ENCODE measurements at regions not wholly inside any gene's neighbourhood (a gene's known extent, or its start where the extent isn't known, plus 50 kb on each side); places are given as distances from the start of the nearest gene placed in this dataset.

- Histone ChIP-seq H3K79me2 (ENCODE audit: low read length) (no peaks in the 10 kb centered on the region), H3K4me3 (ENCODE audit: low read length) (no peak overlapping the region), H3K9me2 (replicated peaks; ENCODE audit: insufficient read depth, low read length) (no peaks in the 10 kb centered on the region), H3K9me3 (replicated peaks; ENCODE audit: insufficient read depth, low read length) (no peaks in the 10 kb centered on the region), H4K20me1 (ENCODE audit: insufficient read depth, low read length) (no peaks in the 10 kb centered on the region), H3K4me2 (ENCODE audit: low read depth, low read length) (no peak overlapping the region), H3K27me3 (replicated peaks; ENCODE audit: insufficient read depth, low read length) (no peaks in the 10 kb centered on the region), H3F3A (ENCODE audit: insufficient read depth, low read length) (no peaks in the 10 kb centered on the region), H3K27ac (ENCODE audit: low read length) (no peak overlapping the region), H2AFZ (ENCODE audit: low read length) (no peak overlapping the region), H3K9ac (ENCODE audit: low read length) (no peak overlapping the region), H3K4me1 (ENCODE audit: low read length) (no peaks in the 10 kb centered on the region), H3K36me3 (replicated peaks; ENCODE audit: insufficient read depth, low read length) (no peaks in the 10 kb centered on the region)
- no peak for DNase-seq
- TF ChIP-seq, protein P1, sequence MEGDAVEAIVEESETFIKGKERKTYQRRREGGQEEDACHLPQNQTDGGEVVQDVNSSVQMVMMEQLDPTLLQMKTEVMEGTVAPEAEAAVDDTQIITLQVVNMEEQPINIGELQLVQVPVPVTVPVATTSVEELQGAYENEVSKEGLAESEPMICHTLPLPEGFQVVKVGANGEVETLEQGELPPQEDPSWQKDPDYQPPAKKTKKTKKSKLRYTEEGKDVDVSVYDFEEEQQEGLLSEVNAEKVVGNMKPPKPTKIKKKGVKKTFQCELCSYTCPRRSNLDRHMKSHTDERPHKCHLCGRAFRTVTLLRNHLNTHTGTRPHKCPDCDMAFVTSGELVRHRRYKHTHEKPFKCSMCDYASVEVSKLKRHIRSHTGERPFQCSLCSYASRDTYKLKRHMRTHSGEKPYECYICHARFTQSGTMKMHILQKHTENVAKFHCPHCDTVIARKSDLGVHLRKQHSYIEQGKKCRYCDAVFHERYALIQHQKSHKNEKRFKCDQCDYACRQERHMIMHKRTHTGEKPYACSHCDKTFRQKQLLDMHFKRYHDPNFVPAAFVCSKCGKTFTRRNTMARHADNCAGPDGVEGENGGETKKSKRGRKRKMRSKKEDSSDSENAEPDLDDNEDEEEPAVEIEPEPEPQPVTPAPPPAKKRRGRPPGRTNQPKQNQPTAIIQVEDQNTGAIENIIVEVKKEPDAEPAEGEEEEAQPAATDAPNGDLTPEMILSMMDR (IDR thresholded peaks at IDR 0.05; ENCODE audit: low read length) = no peak
- TF ChIP-seq EZH2phosphoT487 (IDR thresholded peaks at IDR 0.05; ENCODE audit: low read length) = no peak
- TF ChIP-seq EZH2 (optimal IDR thresholded peaks at IDR 0.05; ENCODE audit: low read depth, low read length) = no peak
Measured at GRCh38 chr5:159566832-159567231, 236.5 kb upstream of the IL12B start.

DNA sequence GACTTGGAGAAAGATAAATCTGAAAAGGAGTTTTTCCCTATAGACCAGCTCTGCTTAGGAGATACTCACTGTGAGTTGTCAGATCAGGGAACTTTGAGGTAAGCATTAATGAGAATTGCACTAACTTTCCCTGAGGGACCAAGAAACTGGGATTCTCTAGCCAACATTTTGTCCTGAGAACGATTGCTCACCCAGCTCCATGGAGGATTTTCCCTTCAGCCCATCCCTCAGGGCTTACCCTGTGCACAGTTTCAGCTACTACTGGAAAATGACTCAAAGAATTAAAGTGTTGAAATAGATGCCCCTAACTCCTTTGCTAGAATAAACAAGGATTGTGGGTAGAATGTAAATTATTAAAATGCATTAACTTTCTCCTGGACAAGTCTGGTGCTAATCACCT lies 237.2 kb upstream of the IL12B start:
- no peaks in the 10 kb centered on the region for H3K9me2 ChIP-seq (replicated peaks; ENCODE audit: insufficient read depth, low read length)
- no peaks in the 10 kb centered on the region for H3K4me1 ChIP-seq (ENCODE audit: low read length)
- no peaks in the 10 kb centered on the region for H3K9me3 ChIP-seq (replicated peaks; ENCODE audit: insufficient read depth, low read length)
- H4K20me1 ChIP-seq (ENCODE audit: insufficient read depth, low read length) = no peaks in the 10 kb centered on the region
- H3F3A ChIP-seq (ENCODE audit: insufficient read depth, low read length) = no peaks in the 10 kb centered on the region
- no peak overlapping the region for H3K9ac ChIP-seq (ENCODE audit: low read length)
- H3K4me3 ChIP-seq (ENCODE audit: low read length) = no peak overlapping the region
- no peak for TF ChIP-seq EZH2phosphoT487 (IDR thresholded peaks at IDR 0.05; ENCODE audit: low read length)
- TF ChIP-seq, protein P1 (IDR thresholded peaks at IDR 0.05; ENCODE audit: low read length) = no peak
- H3K79me2 ChIP-seq (ENCODE audit: low read length) = no peaks in the 10 kb centered on the region
- no peak overlapping the region for H3K27ac ChIP-seq (ENCODE audit: low read length)
- H2AFZ ChIP-seq (ENCODE audit: low read length) = no peak overlapping the region
- H3K36me3 ChIP-seq (replicated peaks; ENCODE audit: insufficient read depth, low read length) = no peaks in the 10 kb centered on the region
- no peak for DNase-seq
- H3K27me3 ChIP-seq (replicated peaks; ENCODE audit: insufficient read depth, low read length) = no peaks in the 10 kb centered on the region
- no peak overlapping the region for H3K4me2 ChIP-seq (ENCODE audit: low read depth, low read length)

DNA sequence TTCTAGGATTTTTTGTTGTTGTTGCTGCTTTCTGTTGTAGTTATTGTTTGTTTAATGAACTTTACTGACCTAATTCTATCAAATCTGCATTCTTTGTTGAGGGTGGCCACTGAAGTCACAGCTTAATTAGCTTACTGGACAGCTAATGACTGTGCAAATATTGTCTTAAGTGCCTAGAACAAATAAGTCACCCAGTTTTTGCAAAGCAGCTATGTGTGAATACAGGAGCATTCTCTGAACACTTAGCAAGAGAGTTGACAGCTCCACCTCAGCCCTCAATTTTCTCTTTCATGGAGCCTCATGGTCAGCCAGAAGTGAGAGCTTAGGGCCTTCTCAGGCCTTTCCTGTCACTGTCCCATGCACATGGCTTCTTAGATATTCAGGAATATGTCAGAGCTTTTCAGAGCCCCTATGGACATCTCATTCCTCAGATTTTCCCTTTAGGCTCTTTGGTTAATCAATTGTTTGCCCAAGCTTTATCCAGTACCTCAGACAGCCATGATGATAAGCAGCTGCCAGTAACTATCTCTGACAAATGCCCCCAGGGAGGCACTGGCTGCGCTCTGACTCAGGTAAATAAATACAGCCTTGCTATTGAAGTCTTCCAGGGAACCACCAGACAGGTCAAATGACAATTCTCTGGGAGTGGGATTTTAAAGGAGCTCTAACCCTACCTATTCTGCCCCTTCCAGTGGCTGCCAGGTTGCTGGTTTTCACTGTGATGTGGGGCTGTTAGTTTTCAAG lies 241.4 kb upstream of the IL12B start:
- no peak for DNase-seq
- Histone ChIP-seq H3K27me3 (replicated peaks; ENCODE audit: insufficient read depth, low read length) (no peaks in the 10 kb centered on the region), H3K9ac (ENCODE audit: low read length) (no peak overlapping the region), H3K9me2 (replicated peaks; ENCODE audit: insufficient read depth, low read length) (no peaks in the 10 kb centered on the region), H3K36me3 (replicated peaks; ENCODE audit: insufficient read depth, low read length) (no peaks in the 10 kb centered on the region), H2AFZ (ENCODE audit: low read length) (no peak overlapping the region), H3K79me2 (ENCODE audit: low read length) (no peaks in the 10 kb centered on the region), H3K4me1 (ENCODE audit: low read length) (no peaks in the 10 kb centered on the region), H3K9me3 (replicated peaks; ENCODE audit: insufficient read depth, low read length) (no peaks in the 10 kb centered on the region), H3F3A (ENCODE audit: insufficient read depth, low read length) (no peaks in the 10 kb centered on the region), H3K4me3 (ENCODE audit: low read length) (no peak overlapping the region), H4K20me1 (ENCODE audit: insufficient read depth, low read length) (no peaks in the 10 kb centered on the region), H3K4me2 (ENCODE audit: low read depth, low read length) (no peak overlapping the region), H3K27ac (ENCODE audit: low read length) (no peak overlapping the region)
- TF ChIP-seq, protein P1 (IDR thresholded peaks at IDR 0.05; ENCODE audit: low read length) = no peak
- TF ChIP-seq EZH2phosphoT487 (IDR thresholded peaks at IDR 0.05; ENCODE audit: low read length) (no peak), EZH2 (optimal IDR thresholded peaks at IDR 0.05; ENCODE audit: low read depth, low read length) (no peak)
